ENCODE measurements at regions not wholly inside any gene's neighbourhood (a gene's known extent, or its start where the extent isn't known, plus 50 kb on each side); places are given as distances from the start of the nearest gene placed in this dataset.
A peak's percentile ranks its signal among the peaks of the same experiment; 100 is the strongest.

DNA sequence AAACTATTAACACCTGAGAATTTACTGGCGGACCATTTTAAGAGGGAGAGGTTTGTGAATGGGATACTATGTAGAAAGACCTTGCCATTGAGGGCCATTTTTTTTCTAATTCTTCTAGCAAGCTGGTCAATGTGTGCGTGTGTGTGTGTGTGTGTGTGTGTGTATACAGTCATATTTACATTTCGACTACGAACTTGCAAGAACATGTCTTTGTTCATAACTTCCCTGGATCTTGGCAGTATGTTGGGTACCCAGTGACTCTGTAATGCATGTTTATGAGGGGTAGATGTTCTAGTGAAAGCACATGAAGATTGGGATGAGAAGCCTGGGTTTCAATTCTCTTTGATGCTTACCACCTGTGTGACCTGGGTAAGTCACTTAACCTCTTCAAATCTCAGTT lies 133.6 kb downstream of the UBE2E3 start:
- DNase-seq (ENCODE audit: low read depth in 2 of 3, low spot score in 2 of 3), result no peak

GRCh38 chr2:181116261-181116660 lies 135.9 kb downstream of the UBE2E3 start:
- no peak for DNase-seq (ENCODE audit: low read depth in 2 of 3, low spot score in 2 of 3)

GRCh38 chr2:181117206-181117925 lies 137.0 kb downstream of the UBE2E3 start:
- no peak for DNase-seq (ENCODE audit: low read depth in 2 of 3, low spot score in 2 of 3)

DNA sequence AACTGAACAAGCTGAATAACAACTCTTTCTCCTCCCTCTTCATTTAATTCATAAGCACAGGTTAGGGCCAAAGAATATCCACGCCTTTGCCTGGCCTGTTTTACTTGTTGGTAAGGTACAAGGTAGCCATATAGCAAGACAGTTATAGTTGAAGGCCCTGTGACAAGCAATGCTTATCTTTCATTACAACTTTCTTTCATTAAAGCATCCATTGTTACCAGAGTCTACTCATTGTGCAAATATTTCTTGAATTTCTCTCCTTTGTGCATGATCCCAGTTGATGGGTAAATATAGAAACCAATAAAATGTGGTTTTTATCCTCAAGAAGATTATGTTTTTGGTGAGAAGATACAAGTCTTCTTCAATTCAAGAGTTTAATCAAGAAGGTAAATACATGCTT lies 140.2 kb downstream of the UBE2E3 start:
- no peak for DNase-seq (ENCODE audit: low read depth in 2 of 3, low spot score in 2 of 3)

DNA sequence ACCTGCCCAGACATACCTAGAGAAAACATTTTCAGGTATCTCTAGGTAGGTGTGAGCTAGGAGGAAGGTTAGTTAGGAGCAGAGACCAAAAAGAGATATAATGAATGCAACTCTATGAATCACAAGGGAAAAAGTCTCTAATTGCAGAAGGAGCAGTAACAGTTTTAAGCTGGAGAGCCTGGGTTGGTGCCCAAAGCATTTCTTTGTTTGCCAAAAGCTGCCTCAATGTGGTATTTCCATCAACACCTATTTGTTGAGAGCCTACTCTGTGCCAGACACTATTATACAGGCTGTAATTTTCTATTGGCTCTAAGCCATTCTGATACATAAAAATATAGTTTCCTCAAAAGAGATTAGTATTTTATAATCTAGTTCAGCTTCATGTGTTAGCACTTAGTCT lies 141.6 kb downstream of the UBE2E3 start:
- DNase-seq (ENCODE audit: low read depth in 2 of 3, low spot score in 2 of 3), result no peak

- no peak for DNase-seq (ENCODE audit: low read depth in 2 of 3, low spot score in 2 of 3)
Observed at GRCh38 chr2:181122601-181123000, 142.2 kb downstream of the UBE2E3 start.

GRCh38 chr2:181123798-181124231 lies 143.4 kb downstream of the UBE2E3 start:
- peak; percentile 45 to 88 (median 65) for DNase-seq (ENCODE audit: low read depth in 2 of 3, low spot score in 2 of 3)

DNA sequence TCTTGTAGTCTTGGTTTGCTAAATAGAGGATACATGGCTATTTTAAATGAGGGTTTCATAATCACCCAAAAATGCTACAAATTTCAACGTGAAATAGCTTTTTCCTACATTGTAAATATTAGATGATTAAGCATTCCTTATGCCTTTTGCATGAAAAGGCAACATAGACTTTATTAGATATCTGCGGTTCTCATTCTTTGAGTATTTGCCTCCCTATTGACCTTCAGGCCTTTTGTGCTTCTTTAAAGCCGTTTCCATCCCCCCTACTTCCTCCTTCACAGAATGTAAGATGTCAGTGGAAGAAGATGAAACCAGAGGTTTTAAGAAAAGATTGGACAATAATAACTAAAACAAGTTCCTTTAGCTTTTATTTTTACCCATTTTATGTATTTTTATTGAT lies 144.1 kb downstream of the UBE2E3 start:
- DNase-seq (ENCODE audit: low read depth in 2 of 3, low spot score in 2 of 3), result no peak

- DNase-seq (ENCODE audit: low read depth in 2 of 3, low spot score in 2 of 3), result no peak
Observed at GRCh38 chr2:181125359-181125758, 145.0 kb downstream of the UBE2E3 start.

DNA sequence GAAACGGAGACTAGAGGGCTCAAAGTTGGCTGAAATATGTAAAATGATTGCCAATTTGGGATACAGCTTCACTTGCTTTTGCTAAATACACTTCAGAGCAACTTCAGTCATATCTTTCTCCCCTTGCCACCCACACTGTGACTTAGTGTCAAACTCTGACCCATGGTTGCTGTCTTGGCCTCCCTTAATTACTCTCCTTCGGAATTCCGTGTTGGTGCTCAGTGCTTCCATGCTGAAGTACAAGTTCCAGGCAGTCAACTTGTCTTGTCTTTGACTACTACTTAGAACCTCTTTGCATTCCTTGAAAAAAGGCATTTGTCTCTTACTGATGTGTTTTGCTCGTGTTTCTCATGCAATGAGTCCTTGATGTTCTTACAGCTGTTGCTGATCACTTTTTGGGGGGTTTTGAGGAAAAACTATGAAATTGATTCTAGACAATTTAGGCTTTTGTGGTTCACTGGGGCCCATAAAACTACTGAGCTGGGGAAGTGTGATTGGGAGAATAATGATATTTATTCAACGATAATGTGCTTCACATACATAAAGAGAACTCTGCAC lies 146.0 kb downstream of the UBE2E3 start:
- DNase-seq (ENCODE audit: low read depth in 2 of 3, low spot score in 2 of 3), result no peak

DNA sequence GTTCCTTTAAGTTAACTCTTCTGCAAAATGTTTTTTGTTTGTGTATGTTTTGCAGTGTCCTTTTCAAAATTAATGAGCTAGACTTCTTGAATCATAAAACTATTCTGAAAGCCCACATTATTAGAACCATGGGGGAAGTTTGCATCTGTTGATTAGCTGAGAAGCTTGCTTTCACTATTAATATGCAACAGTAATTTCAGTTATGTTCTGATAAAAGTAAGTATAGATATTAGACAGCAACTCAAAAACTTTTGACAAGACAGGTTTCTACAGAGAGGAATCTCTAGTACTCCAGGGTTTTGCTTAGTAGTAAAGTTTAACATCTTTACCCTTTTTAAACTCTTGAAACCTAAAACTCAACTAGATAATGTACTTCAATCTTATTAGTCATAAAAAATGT lies 147.8 kb downstream of the UBE2E3 start:
- DNase-seq (ENCODE audit: low read depth in 2 of 3, low spot score in 2 of 3), result no peak

GRCh38 chr2:181129364-181130056 lies 149.1 kb downstream of the UBE2E3 start:
- DNase-seq (ENCODE audit: low read depth in 2 of 3, low spot score in 2 of 3), result no peak

DNA sequence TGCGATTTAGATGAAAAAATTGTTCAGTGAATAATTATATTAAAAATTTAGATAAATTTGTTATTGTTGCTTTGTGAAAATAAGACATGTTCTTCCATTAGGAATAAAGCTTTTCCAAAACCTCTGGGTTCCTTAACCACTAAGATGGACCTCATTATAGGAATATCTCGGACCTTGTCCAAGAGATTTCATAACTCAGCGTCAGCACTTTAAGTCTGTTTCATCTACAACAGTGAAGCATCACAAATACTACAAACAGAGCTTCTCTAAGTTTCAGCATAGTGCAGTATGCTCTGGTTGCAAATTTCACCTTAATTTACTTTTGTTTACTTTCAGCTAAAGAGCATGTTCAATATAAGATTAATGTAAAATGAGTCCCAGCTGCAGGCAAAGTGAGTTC lies 150.3 kb downstream of the UBE2E3 start:
- no peak for DNase-seq (ENCODE audit: low read depth in 2 of 3, low spot score in 2 of 3)

GRCh38 chr2:181131584-181131983 lies 151.2 kb downstream of the UBE2E3 start:
- DNase-seq (ENCODE audit: low read depth in 2 of 3, low spot score in 2 of 3), result no peak

DNA sequence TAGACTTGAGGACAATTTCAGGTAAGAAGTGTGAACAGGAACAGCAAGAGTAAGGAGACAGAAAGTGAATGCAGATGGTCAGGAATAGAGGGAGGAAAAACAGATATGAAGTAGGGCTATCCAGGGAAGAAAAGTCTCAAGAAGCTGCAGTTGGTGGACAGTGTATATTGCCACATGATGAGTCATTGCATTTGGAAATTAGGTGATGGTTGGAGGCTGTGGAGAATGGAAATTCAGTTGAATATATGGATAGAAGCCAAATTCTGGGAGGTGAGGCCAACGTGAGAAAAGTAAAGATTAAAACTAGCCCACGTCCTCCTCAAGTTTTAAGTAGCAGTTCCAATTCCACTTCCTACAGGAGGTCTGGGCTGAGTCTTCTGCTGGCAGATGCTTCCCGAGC lies 158.4 kb downstream of the UBE2E3 start:
- no peak for DNase-seq (ENCODE audit: low read depth in 2 of 3, low spot score in 2 of 3)

DNA sequence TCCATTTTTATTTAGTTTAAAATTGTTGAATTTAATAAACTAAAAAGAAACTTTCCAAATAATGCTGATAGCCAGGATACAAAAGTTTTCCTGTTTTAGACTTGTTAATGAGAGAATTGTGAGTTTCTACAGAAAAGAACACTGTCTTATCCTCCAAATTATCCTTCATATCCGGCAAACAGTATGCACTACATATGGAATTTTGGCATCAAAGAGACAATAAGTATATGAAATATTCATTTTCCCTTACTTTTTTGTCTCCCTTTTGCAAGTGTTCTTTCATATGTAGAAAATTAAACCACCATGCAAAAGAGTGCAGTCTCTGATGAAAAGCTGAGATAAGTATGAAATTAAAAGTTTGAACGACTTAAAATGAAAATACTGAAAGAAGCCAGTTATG lies 159.4 kb downstream of the UBE2E3 start:
- no peak for DNase-seq (ENCODE audit: low read depth in 2 of 3, low spot score in 2 of 3)

DNA sequence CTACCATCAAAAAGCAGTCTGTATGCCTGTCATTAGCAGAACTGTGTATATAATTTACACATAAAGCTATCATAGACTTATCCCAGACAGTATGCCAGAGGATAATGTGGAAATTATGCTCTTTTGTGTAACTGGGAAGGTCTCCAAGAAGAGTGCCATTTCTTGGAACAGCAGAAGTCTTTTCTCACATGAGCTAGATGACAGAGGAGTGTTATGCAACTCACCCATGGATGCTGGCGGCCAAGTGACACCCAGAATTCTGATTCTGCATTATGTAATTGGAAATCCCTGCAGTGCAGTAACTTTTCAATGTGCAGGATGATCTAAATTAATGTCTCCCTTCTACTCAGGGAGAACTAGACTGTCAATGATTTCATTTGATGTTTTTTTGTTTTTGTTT lies 160.0 kb downstream of the UBE2E3 start:
- DNase-seq (ENCODE audit: low read depth in 2 of 3, low spot score in 2 of 3), result no peak

DNA sequence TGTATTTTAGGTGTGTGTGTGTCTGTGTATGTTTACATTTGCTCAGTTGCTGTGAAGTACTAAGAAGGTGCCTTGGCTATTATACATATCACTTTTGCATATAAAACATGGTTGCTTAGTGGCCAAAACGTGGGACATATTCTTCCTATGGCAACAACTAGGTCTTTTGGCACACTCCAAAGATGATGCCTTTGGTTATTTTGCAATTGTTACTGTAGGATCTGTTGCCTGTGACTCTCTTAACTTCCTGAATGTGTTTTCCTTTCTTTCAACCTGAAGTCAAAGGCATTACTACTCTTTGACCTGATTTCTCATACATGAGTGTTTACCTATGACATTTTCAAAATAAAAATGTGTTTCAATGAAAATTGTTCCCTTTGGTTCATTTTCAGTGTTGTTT lies 160.5 kb downstream of the UBE2E3 start:
- DNase-seq (ENCODE audit: low read depth in 2 of 3, low spot score in 2 of 3), result no peak

DNA sequence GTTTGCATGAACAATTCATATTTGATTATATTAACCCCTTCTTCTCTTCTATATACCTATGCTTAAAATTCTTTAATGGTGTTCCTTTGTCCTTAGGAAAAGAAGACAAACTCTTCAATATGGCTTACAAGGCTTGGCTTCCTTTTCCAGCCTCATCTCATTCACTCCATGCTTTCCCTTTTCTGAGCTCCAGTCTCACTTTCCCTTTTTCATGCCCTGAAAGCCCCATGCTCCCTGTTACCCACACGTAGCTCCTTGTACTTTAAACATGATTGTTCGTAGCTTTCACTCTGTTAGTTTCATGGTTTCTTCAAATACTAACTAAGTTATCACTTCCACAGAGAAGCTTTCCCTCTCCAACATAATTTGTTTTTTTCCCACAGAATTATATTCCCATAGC lies 161.3 kb downstream of the UBE2E3 start:
- DNase-seq (ENCODE audit: low read depth in 2 of 3, low spot score in 2 of 3), result no peak

- DNase-seq (ENCODE audit: low read depth in 2 of 3, low spot score in 2 of 3), result no peak
Observed at GRCh38 chr2:181142514-181142913, 162.1 kb downstream of the UBE2E3 start.

GRCh38 chr2:181143790-181144300 lies 163.4 kb downstream of the UBE2E3 start:
- no peak for DNase-seq (ENCODE audit: low read depth in 2 of 3, low spot score in 2 of 3)

DNA sequence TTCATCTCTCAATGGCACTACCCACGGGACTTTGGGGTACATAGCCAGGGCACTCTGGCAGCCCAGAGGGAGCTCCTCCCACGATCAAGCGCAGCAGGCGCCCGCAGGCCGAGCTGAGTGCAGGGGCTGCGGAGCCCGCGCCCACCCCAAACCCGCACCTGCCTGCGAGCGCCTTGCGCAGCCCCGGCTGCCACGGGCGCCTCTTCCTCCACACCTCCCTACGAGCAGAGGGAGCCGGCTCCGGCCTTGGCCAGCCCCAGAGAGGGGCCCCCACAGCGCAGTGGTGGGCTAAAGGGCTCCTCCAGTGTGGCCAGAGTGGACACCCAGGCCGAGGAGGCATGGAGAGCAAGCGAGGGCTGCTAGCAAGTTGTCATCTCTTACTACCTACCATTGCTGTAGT lies 165.2 kb downstream of the UBE2E3 start:
- DNase-seq (ENCODE audit: low read depth in 2 of 3, low spot score in 2 of 3), result no peak

Data from hematopoietic multipotent progenitor cell (in vitro differentiated cells).